ENCODE measurements at regions not wholly inside any gene's neighbourhood (a gene's known extent, or its start where the extent isn't known, plus 50 kb on each side); places are given as distances from the start of the nearest gene placed in this dataset.

DNA sequence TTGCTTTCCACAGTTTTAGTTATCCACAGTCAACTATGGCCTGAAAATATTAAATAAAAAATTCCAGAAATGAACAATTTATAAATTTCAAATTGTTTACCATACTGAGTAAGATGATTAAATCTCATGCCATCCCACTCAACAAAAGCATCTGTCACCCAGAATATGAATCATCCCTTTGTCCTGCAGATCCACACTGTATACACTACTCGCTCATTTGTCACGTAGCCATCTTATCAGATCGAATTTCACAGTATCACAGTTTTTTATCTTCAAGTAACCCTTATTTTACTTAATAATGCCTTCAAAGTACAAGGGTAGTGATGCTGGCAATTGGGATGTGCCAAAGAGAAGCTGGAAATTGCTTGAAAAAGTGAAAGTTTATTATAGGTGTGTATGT lies 291.8 kb upstream of the LRATD1 start:
- no peak for TF ChIP-seq NFIC (IDR thresholded peaks at IDR 0.05)
- no peak for TF ChIP-seq YY1 (IDR thresholded peaks at IDR 0.05; ENCODE audit: low read depth)

All from Ishikawa (cell line).